ENCODE measurements at regions not wholly inside any gene's neighbourhood (a gene's known extent, or its start where the extent isn't known, plus 50 kb on each side); places are given as distances from the start of the nearest gene placed in this dataset.

- no peak overlapping the region for H3K4me2 ChIP-seq (ENCODE audit: control insufficient read depth, insufficient read depth)
- POLR2A ChIA-PET = no interaction called here
- TF ChIP-seq, protein P1, sequence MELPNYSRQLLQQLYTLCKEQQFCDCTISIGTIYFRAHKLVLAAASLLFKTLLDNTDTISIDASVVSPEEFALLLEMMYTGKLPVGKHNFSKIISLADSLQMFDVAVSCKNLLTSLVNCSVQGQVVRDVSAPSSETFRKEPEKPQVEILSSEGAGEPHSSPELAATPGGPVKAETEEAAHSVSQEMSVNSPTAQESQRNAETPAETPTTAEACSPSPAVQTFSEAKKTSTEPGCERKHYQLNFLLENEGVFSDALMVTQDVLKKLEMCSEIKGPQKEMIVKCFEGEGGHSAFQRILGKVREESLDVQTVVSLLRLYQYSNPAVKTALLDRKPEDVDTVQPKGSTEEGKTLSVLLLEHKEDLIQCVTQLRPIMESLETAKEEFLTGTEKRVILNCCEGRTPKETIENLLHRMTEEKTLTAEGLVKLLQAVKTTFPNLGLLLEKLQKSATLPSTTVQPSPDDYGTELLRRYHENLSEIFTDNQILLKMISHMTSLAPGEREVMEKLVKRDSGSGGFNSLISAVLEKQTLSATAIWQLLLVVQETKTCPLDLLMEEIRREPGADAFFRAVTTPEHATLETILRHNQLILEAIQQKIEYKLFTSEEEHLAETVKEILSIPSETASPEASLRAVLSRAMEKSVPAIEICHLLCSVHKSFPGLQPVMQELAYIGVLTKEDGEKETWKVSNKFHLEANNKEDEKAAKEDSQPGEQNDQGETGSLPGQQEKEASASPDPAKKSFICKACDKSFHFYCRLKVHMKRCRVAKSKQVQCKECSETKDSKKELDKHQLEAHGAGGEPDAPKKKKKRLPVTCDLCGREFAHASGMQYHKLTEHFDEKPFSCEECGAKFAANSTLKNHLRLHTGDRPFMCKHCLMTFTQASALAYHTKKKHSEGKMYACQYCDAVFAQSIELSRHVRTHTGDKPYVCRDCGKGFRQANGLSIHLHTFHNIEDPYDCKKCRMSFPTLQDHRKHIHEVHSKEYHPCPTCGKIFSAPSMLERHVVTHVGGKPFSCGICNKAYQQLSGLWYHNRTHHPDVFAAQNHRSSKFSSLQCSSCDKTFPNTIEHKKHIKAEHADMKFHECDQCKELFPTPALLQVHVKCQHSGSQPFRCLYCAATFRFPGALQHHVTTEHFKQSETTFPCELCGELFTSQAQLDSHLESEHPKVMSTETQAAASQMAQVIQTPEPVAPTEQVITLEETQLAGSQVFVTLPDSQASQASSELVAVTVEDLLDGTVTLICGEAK (IDR thresholded peaks at IDR 0.05; ENCODE audit: borderline replicate concordance) = no peak
- no peak for TF ChIP-seq NR2F1 (conservative IDR thresholded peaks at IDR 0.05)
- TF ChIP-seq PML (IDR thresholded peaks at IDR 0.05; ENCODE audit: low read length) = no peak
- TF ChIP-seq FOS (IDR thresholded peaks at IDR 0.05; ENCODE audit: borderline replicate concordance, extremely low read depth, insufficient read length) = no peak
- TF ChIP-seq GATAD2B (conservative IDR thresholded peaks at IDR 0.05; ENCODE audit: low read depth) = no peak
- TF ChIP-seq FOXM1 (IDR thresholded peaks at IDR 0.05; ENCODE audit: low read depth, low read length) = no peak
- TF ChIP-seq CREM (IDR thresholded peaks at IDR 0.05; ENCODE audit: low read depth) = no peak
- no peak for TF ChIP-seq NBN (IDR thresholded peaks at IDR 0.05)
- no peak for TF ChIP-seq YY1 (IDR thresholded peaks at IDR 0.05; ENCODE audit: low read depth, low read length)
- no peak for TF ChIP-seq HDAC6 (IDR thresholded peaks at IDR 0.05; ENCODE audit: unreplicated experiment)
- TF ChIP-seq TCF12 (IDR thresholded peaks at IDR 0.05; ENCODE audit: low read depth, low read length) = no peak
- no peak for TF ChIP-seq SIN3A (IDR thresholded peaks at IDR 0.05; ENCODE audit: low read depth, low read length)
- no peak for TF ChIP-seq POLR2A (IDR thresholded peaks at IDR 0.05; ENCODE audit: low read depth, low read length)
- no peak for TF ChIP-seq SIX5 (IDR thresholded peaks at IDR 0.05; ENCODE audit: low read depth, low read length, severe bottlenecking)
- in situ Hi-C loops (cut with MboI) = no loop called here
- no peaks in the 10 kb centered on the region for H3K4me1 ChIP-seq (ENCODE audit: control insufficient read depth, insufficient read depth, low read length)
- SMC1A ChIA-PET (ENCODE audit: uncharacterized antibody, unreplicated experiment) = interaction anchor here (0.8 kb wide), 1 partner anchor 159 kb away, joined by 3 read pairs; no protein-coding TSS in a partner anchor
- BruUV-seq (replicated peaks) = no TSS peak
- H3K27me3 ChIP-seq (replicated peaks in 1 of 2; ENCODE audit: control insufficient read depth in 2 of 2, insufficient read depth in 2 of 2, low read length in 1 of 2) = no peaks in the 10 kb centered on the region
- H3K9me3 ChIP-seq (replicated peaks; ENCODE audit: control insufficient read depth, insufficient read depth, low read length) = no peaks in the 10 kb centered on the region
- CTCF ChIA-PET = no interaction called here
- no peak overlapping the region for H3K27ac ChIP-seq (ENCODE audit: control insufficient read depth, insufficient read depth)
- no peak overlapping the region for H3K4me3 ChIP-seq
- intact Hi-C loops (cut with micrococcal nuclease; ENCODE audit: unreplicated experiment) = no loop called here
- no peak for FAIRE-seq
- ATAC-seq = no peak
- no peak overlapping the region for H2AFZ ChIP-seq (ENCODE audit: control insufficient read depth, low read depth, low read length)
- H3K79me2 ChIP-seq (ENCODE audit: control insufficient read depth, insufficient read depth, low read length) = no peaks in the 10 kb centered on the region
- RAD21 ChIA-PET (ENCODE audit: unreplicated experiment) = no interaction called here
- 33% methylated on average over 8 of the region's 8 CpGs for WGBS (ENCODE audit: insufficient coverage, insufficient replicate concordance, low lambda C conversion rate, missing lambda C conversion rate)
- H3K36me3 ChIP-seq (ENCODE audit: control insufficient read depth in 2 of 2, insufficient read depth in 2 of 2, low read length in 1 of 2) = no peaks in the 10 kb centered on the region
- no peaks in the 10 kb centered on the region for H4K20me1 ChIP-seq (ENCODE audit: control insufficient read depth, insufficient read depth)
- no peak overlapping the region for H3K9ac ChIP-seq (ENCODE audit: control insufficient read depth, insufficient read depth, low read length)
- no peak for DNase-seq (ENCODE audit: low read depth, low spot score)
These were observed 273.8 kb upstream of the RGMA start for GRCh38 chr15:93362821-93363220.

Data from GM12878 (cell line).